A673 (cell line): ENCODE measurements at regions not wholly inside any gene's neighbourhood (a gene's known extent, or its start where the extent isn't known, plus 50 kb on each side); places are given as distances from the start of the nearest gene placed in this dataset.
"Not testable (repeated sequence)": the region's sequence is repeated elsewhere in the genome, so short reads cannot be mapped to it uniquely, and the experiment has no call there.

Experiments used
- BruUV-seq: library from RNA; stranded (reverse); fragments of 400-500 nt; replicated peaks from 2 replicates; lab custom pipeline; 2021; lab: Mats Ljungman, UMichigan
- CTCF ChIA-PET: fragments of 300-600 bp; sonication (Branson Sonifier 250); formaldehyde crosslinking; loops from one replicate; lab custom pipeline; 2022; ENCODE audit warnings: antibody characterized with exemption; lab: Charles Lee
- POLR2A ChIA-PET: fragments of 300-600 bp; sonication (Branson Sonifier 250); formaldehyde crosslinking; loops from one replicate; lab custom pipeline; 2022; ENCODE audit warnings: antibody characterized with exemption; ENCODE audit not compliant: low non-redundant PET; lab: Charles Lee
- DNase-seq: peaks from one replicate; pipeline ENCODE4 v3.0.0-alpha.2; 2015; ENCODE audit warnings: low spot score
- H3K27ac ChIP-seq: fragments of 200-600 bp; sonication (generic); 2 replicates; pipeline ENCODE4 v1.5.1; 2016; ENCODE audit warnings: mixed run types, low read depth, mild to moderate bottlenecking, mixed read lengths, antibody characterized with exemption, low read length; ENCODE audit not compliant: poor library complexity, severe bottlenecking
- H3K27me3 ChIP-seq: fragments of 200-600 bp; sonication (generic); replicated peaks from 2 replicates; pipeline ENCODE4 v1.6.1; 2017; ENCODE audit warnings: mixed run types, low read depth, mild to moderate bottlenecking, mixed read lengths, antibody characterized with exemption, low read length; ENCODE audit not compliant: insufficient read depth, poor library complexity
- H3K36me3 ChIP-seq: fragments of 200-600 bp; sonication (generic); 2 replicates; pipeline ENCODE4 v1.6.1; 2016; ENCODE audit warnings: mixed run types, mild to moderate bottlenecking, mixed read lengths, antibody characterized with exemption, low read length; ENCODE audit not compliant: insufficient read depth, poor library complexity, severe bottlenecking
- H3K4me1 ChIP-seq: fragments of 200-600 bp; sonication (generic); 2 replicates; pipeline ENCODE4 v1.6.1; 2017; ENCODE audit warnings: mixed run types, mild to moderate bottlenecking, mixed read lengths, antibody characterized with exemption, low read length; ENCODE audit not compliant: insufficient read depth, poor library complexity, severe bottlenecking
- H3K4me3 ChIP-seq: fragments of 200-600 bp; sonication (generic); 2 replicates; pipeline ENCODE4 v1.5.1; 2016; ENCODE audit warnings: low read depth, mixed run types, mild to moderate bottlenecking, mixed read lengths, low read length; ENCODE audit not compliant: poor library complexity, severe bottlenecking
- H3K9me3 ChIP-seq: fragments of 200-600 bp; sonication (generic); 2 replicates; pipeline ENCODE4 v1.6.1; 2016; ENCODE audit warnings: mixed run types, low read depth, mild to moderate bottlenecking, mixed read lengths, antibody characterized with exemption, low read length; ENCODE audit not compliant: poor library complexity, severe bottlenecking
- CTCF ChIP-seq: fragments of 300-800, 200-600 bp; sonication (generic); conservative IDR thresholded peaks from 2 replicates; pipeline ENCODE4 v1.5.1; 2017; ENCODE audit warnings: low read depth, mild to moderate bottlenecking, antibody characterized with exemption, low read length, moderate library complexity, mixed read lengths
- EZH2 ChIP-seq: fragments of 200-600 bp; sonication (generic); IDR thresholded peaks from 2 replicates; pipeline ENCODE4 v1.6.1; 2017; ENCODE audit warnings: borderline replicate concordance, low read depth, mild to moderate bottlenecking, mixed read lengths, antibody characterized with exemption, low read length; ENCODE audit not compliant: poor library complexity, severe bottlenecking
- intact Hi-C: fragments of 100-400 bp; cut with micrococcal nuclease; formaldehyde crosslinking; loops from one replicate; pipeline ENCODE4 v1.10.0; 2022; ENCODE audit not compliant: unreplicated experiment

DNA sequence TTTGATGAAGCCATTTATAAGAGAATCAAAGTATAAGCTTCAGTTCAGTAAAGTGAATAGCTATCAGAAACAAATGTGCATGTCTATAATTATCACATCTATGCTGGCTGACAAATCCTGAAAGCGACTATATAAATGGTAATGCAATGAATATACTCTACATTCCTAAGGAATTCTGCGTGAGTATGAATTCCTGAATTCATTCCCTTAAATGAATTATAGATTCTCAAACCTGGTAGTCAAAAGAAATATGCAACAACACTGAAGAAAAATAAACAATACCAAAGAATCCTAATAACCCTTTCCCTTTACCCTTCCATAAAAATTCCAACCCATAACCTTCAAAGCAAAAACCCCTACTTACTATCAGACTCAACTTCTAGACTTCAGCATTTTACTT lies 416.6 kb upstream of the PMFBP1 start:
- Histone ChIP-seq H3K9me3 (no peaks in the 10 kb centered on the region), H3K27me3 (no peaks in the 10 kb centered on the region), H3K4me3 (no peak overlapping the region), H3K27ac (no peak overlapping the region), H3K4me1 (no peaks in the 10 kb centered on the region), H3K36me3 (no peaks in the 10 kb centered on the region)
- no peak for TF ChIP-seq CTCF
- TF ChIP-seq EZH2, result no peak
- ChIA-PET CTCF (no interaction called here), POLR2A (no interaction called here)
- intact Hi-C loops, result no loop called here
- BruUV-seq, result no TSS peak
- no peak for DNase-seq

DNA sequence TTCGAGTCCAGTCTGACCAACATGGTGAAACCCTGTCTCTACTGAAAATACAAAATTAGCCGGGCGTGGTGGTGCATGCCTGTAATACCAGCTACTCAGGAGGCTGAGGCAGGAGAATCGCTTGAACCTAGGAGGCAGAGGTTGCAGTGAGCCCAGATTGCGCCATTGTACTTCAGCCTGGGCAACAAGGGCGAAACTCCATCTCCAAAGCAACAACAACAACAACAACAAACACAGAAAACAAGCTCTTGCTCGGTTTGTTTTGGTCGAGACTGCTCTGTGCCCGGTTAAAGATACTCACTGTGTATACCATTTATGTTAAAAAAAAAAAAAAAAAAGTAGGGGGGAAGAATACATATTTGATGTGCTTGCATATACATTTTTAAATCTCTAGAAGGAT lies 406.1 kb upstream of the PMFBP1 start:
- H3K27me3 ChIP-seq, BruUV-seq, CTCF ChIA-PET, intact Hi-C loops, H3K27ac ChIP-seq, POLR2A ChIA-PET, H3K36me3 ChIP-seq, DNase-seq, H3K9me3 ChIP-seq, H3K4me1 ChIP-seq, H3K4me3 ChIP-seq: not testable (repeated sequence)

- H3K27ac ChIP-seq, result no peak overlapping the region
- DNase-seq, result no peak
- H3K36me3 ChIP-seq, result no peaks in the 10 kb centered on the region
- intact Hi-C loops, result no loop called here
- H3K27me3 ChIP-seq, result no peaks in the 10 kb centered on the region
- POLR2A ChIA-PET, result no interaction called here
- H3K9me3 ChIP-seq, result no peaks in the 10 kb centered on the region
- TF ChIP-seq EZH2 (no peak), CTCF (no peak)
- H3K4me3 ChIP-seq, result no peak overlapping the region
- CTCF ChIA-PET, result no interaction called here
- H3K4me1 ChIP-seq, result no peaks in the 10 kb centered on the region
- BruUV-seq, result no TSS peak
Observed at GRCh38 chr16:72576189-72576588, 404.2 kb upstream of the PMFBP1 start.

DNA sequence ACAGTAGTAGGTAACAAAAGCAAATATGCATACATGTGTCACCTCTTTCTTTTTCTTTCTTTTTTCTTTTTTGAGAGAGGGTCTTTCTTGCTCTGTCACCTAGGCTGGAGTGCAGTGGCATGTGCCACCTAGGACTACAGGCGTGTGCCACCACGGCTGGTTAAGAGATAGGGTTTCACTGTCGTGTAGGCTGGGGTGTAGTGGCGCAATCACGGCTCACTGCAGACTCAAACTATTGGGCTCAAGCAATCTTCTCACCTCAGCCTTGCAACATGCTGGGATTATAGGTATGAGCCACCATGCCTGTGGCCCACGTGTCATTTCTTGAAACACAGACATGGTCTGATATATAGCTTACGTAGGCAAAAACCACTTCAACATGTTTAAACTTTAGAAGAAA lies 397.7 kb upstream of the PMFBP1 start:
- no TSS peak for BruUV-seq
- no peak for DNase-seq
- Histone ChIP-seq H3K36me3 (no peaks in the 10 kb centered on the region), H3K4me1 (no peaks in the 10 kb centered on the region), H3K27ac (no peak overlapping the region), H3K27me3 (no peaks in the 10 kb centered on the region), H3K9me3 (no peaks in the 10 kb centered on the region), H3K4me3 (no peak overlapping the region)
- intact Hi-C loops, result no loop called here
- ChIA-PET CTCF (no interaction called here), POLR2A (no interaction called here)
- TF ChIP-seq EZH2 (no peak), CTCF (no peak)
